Neuronal stem cell (in vitro differentiated cells): ENCODE measurements at regions not wholly inside any gene's neighbourhood (a gene's known extent, or its start where the extent isn't known, plus 50 kb on each side); places are given as distances from the start of the nearest gene placed in this dataset.

Source experiments
- DNase-seq: peaks from one replicate; pipeline ENCODE4 v3.0.0-alpha.2; 2013; ENCODE audit warnings: low spot score
- H2AFZ ChIP-seq: one replicate; pipeline ENCODE4 v1.6.1; 2013; ENCODE audit warnings: mild to moderate bottlenecking, low read length, inconsistent platforms
- H2AK5ac ChIP-seq: 2 replicates; pipeline ENCODE4 v1.6.1; 2013; ENCODE audit warnings: low read depth, mild to moderate bottlenecking, inconsistent platforms, low read length, moderate library complexity, mixed read lengths
- H2BK120ac ChIP-seq: 2 replicates; pipeline ENCODE4 v1.6.1; 2013; ENCODE audit warnings: low read depth, mild to moderate bottlenecking, inconsistent platforms, low read length, moderate library complexity, mixed read lengths
- H2BK12ac ChIP-seq: one replicate; pipeline ENCODE4 v1.6.1; 2013; ENCODE audit warnings: low read length, inconsistent platforms
- H2BK15ac ChIP-seq: 2 replicates; pipeline ENCODE4 v1.6.1; 2013; ENCODE audit warnings: mild to moderate bottlenecking, low read length, inconsistent platforms, mixed read lengths
- H2BK5ac ChIP-seq: one replicate; pipeline ENCODE4 v1.6.1; 2013; ENCODE audit warnings: inconsistent platforms, mild to moderate bottlenecking, low read length, moderate library complexity
- H3K14ac ChIP-seq: one replicate; pipeline ENCODE4 v1.6.1; 2013; ENCODE audit warnings: low read length, inconsistent platforms
- H3K18ac ChIP-seq: 2 replicates; pipeline ENCODE4 v1.6.1; 2013; ENCODE audit warnings: low read length, inconsistent platforms
- H3K23ac ChIP-seq: 2 replicates; pipeline ENCODE4 v1.6.1; 2013; ENCODE audit warnings: low read depth, mild to moderate bottlenecking, mixed read lengths, low read length, inconsistent platforms; ENCODE audit not compliant: poor library complexity
- H3K27ac ChIP-seq: replicated peaks from 3 replicates; pipeline ENCODE4 v1.5.1; 2013; ENCODE audit warnings: low read length, inconsistent platforms
- H3K27me3 ChIP-seq, 3 experiments: 2 replicates each; pipeline ENCODE4 v1.6.1; 2013; ENCODE audit warnings: low read length in 3 of 3, mild to moderate bottlenecking in 2 of 3, inconsistent platforms in 1 of 3, low read depth in 1 of 3, mixed read lengths in 1 of 3, moderate library complexity in 1 of 3; ENCODE audit not compliant: control insufficient read depth in 3 of 3, insufficient read depth in 3 of 3
- H3K36me3 ChIP-seq, 2 donors: replicated peaks in 1 of 2; 2 replicates each; pipeline ENCODE4 v1.6.1; 2013; ENCODE audit warnings: low read length in 2 of 2; ENCODE audit not compliant: control insufficient read depth in 2 of 2, insufficient read depth in 2 of 2
- H3K4ac ChIP-seq: 2 replicates; pipeline ENCODE4 v1.6.1; 2013; ENCODE audit warnings: inconsistent platforms, mild to moderate bottlenecking, low read length, moderate library complexity
- H3K4me1 ChIP-seq, 2 donors: 1 replicate in 1 of 2; 2 replicates in 1 of 2; pipeline ENCODE4 v1.6.1; 2013; ENCODE audit warnings: low read length in 2 of 2, low read depth in 1 of 2; ENCODE audit not compliant: control insufficient read depth in 2 of 2, insufficient read depth in 1 of 2
- H3K4me2 ChIP-seq: one replicate; pipeline ENCODE4 v1.6.1; 2013; ENCODE audit warnings: mild to moderate bottlenecking, low read length, inconsistent platforms; ENCODE audit not compliant: insufficient read depth, poor library complexity, severe bottlenecking
- H3K4me3 ChIP-seq, 2 donors: 2 replicates each; pipeline ENCODE4 v1.5.1; 2013; ENCODE audit warnings: low read length in 2 of 2, mild to moderate bottlenecking in 2 of 2, inconsistent platforms in 1 of 2, moderate library complexity in 1 of 2
- H3K79me1 ChIP-seq: one replicate; pipeline ENCODE4 v1.6.1; 2013; ENCODE audit warnings: low read depth, mild to moderate bottlenecking, inconsistent platforms, low read length, moderate library complexity
- H3K9ac ChIP-seq: one replicate; pipeline ENCODE4 v1.6.1; 2013; ENCODE audit warnings: mild to moderate bottlenecking, low read depth, low read length, inconsistent platforms; ENCODE audit not compliant: poor library complexity
- H3K9me3 ChIP-seq, 2 donors: replicated peaks in 1 of 2; 2 replicates each; pipeline versions ENCODE3 to v1.6.1; 2013; ENCODE audit warnings: low read length in 2 of 2, mild to moderate bottlenecking in 2 of 2, inconsistent platforms in 1 of 2, low read depth in 1 of 2, mixed read lengths in 1 of 2, moderate library complexity in 1 of 2; ENCODE audit not compliant: control insufficient read depth in 2 of 2, insufficient read depth in 1 of 2
- H4K8ac ChIP-seq: one replicate; pipeline ENCODE4 v1.6.1; 2013; ENCODE audit warnings: low read depth, mild to moderate bottlenecking, inconsistent platforms, low read length, moderate library complexity
- H4K91ac ChIP-seq: one replicate; pipeline ENCODE4 v1.6.1; 2013; ENCODE audit warnings: low read length, low read depth, mild to moderate bottlenecking, inconsistent platforms; ENCODE audit not compliant: poor library complexity
- WGBS, 2 donors: extraction: QIAGEN DNeasy Blood & Tissue Kit; methylation state at CpG; one replicate each; pipeline ENCODE4 v1.1.7; 2013; ENCODE audit warnings: missing lambda C conversion rate in 2 of 2, mixed read lengths in 1 of 2; ENCODE audit not compliant: insufficient read length in 2 of 2, insufficient replicate concordance in 1 of 2; ENCODE audit errors: extremely low coverage in 2 of 2; 5-methylcytosine and 5-hydroxymethylcytosine counted together

- H2AK5ac ChIP-seq = no peak overlapping the region
- H4K91ac ChIP-seq = no peak overlapping the region
- no peak overlapping the region for H2BK5ac ChIP-seq
- peaks cover 0 to 2% of the 10 kb centered on the region in 2 donors for H3K9me3 ChIP-seq
- no peak overlapping the region for H2AFZ ChIP-seq
- no peaks in the 10 kb centered on the region for H3K36me3 ChIP-seq
- H2BK15ac ChIP-seq = no peak overlapping the region
- H3K9ac ChIP-seq = no peak overlapping the region
- WGBS, 2 donors = no CpG with 5 or more reads among the region's 10 CpGs
- peaks cover 5 to 6% of the 10 kb centered on the region in 2 donors for H3K4me1 ChIP-seq
- no peak overlapping the region for H3K4ac ChIP-seq
- no peak overlapping the region for H3K4me2 ChIP-seq
- no peak overlapping the region for H3K14ac ChIP-seq
- no peak overlapping the region for H3K27ac ChIP-seq
- H2BK12ac ChIP-seq = no peak overlapping the region
- no peak for DNase-seq
- H3K23ac ChIP-seq = no peak overlapping the region
- H3K4me3 ChIP-seq = no peak overlapping the region
- no peak overlapping the region for H4K8ac ChIP-seq
- no peaks in the 10 kb centered on the region for H3K27me3 ChIP-seq
- no peak overlapping the region for H2BK120ac ChIP-seq
- no peaks in the 10 kb centered on the region for H3K79me1 ChIP-seq
- no peak overlapping the region for H3K18ac ChIP-seq
Measured at GRCh38 chr16:10333321-10334032, 52.4 kb upstream of the ATF7IP2 start.

DNA sequence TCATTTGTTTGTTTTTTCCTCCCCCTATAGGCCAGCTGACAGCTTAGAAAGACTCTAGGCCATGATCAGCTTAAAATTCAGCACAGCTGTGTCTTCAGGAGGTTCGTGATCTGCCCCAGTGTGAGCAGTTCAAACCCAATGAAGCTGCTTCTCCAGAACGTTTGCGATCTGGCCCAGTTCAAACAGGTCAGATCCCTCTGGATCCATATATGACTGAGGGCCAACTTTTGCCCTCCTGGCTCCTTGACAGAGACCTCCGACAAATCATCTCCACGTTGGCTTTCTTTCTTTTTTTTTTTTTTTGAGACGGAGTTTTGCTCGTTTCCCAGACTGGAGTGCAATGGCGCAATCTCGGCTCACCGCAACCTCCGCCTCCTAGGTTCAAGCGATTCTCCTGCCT is 50.2 kb upstream of the ATF7IP2 start:
- Histone ChIP-seq H4K91ac (no peak overlapping the region), H3K14ac (no peak overlapping the region), H3K79me1 (no peaks in the 10 kb centered on the region), H3K9ac (no peak overlapping the region), H3K4ac (no peak overlapping the region), H2AK5ac (no peak overlapping the region), H3K23ac (no peak overlapping the region), H3K4me1 (peaks cover 5 to 6% of the 10 kb centered on the region in 2 donors), H2BK15ac (no peak overlapping the region), H3K18ac (no peak overlapping the region), H3K27me3 (no peaks in the 10 kb centered on the region), H4K8ac (no peak overlapping the region), H2BK5ac (no peak overlapping the region), H3K36me3 (no peaks in the 10 kb centered on the region), H3K4me3 (no peak overlapping the region), H3K9me3 (peaks cover 0 to 6% of the 10 kb centered on the region in 2 donors), H3K4me2 (no peak overlapping the region), H2AFZ (no peak overlapping the region), H2BK12ac (no peak overlapping the region), H2BK120ac (no peak overlapping the region), H3K27ac (no peak overlapping the region)
- no CpG with 5 or more reads among the region's 12 CpGs for WGBS, 2 donors
- DNase-seq = no peak
